ENCODE measurements at regions not wholly inside any gene's neighbourhood (a gene's known extent, or its start where the extent isn't known, plus 50 kb on each side); places are given as distances from the start of the nearest gene placed in this dataset.

GRCh38 chr2:128437204-128437565, 118.5 kb upstream of the HS6ST1 start:
- H4K20me1 ChIP-seq (ENCODE audit: insufficient read depth, low read length), result no peaks in the 10 kb centered on the region
- H3K27ac ChIP-seq (ENCODE audit: low read length), result no peak overlapping the region
- H3K36me3 ChIP-seq (replicated peaks; ENCODE audit: insufficient read depth, low read length), result no peaks in the 10 kb centered on the region
- TF ChIP-seq EZH2phosphoT487 (IDR thresholded peaks at IDR 0.05; ENCODE audit: low read length) (no peak), EZH2 (optimal IDR thresholded peaks at IDR 0.05; ENCODE audit: low read depth, low read length) (no peak)
- TF ChIP-seq, protein P1, sequence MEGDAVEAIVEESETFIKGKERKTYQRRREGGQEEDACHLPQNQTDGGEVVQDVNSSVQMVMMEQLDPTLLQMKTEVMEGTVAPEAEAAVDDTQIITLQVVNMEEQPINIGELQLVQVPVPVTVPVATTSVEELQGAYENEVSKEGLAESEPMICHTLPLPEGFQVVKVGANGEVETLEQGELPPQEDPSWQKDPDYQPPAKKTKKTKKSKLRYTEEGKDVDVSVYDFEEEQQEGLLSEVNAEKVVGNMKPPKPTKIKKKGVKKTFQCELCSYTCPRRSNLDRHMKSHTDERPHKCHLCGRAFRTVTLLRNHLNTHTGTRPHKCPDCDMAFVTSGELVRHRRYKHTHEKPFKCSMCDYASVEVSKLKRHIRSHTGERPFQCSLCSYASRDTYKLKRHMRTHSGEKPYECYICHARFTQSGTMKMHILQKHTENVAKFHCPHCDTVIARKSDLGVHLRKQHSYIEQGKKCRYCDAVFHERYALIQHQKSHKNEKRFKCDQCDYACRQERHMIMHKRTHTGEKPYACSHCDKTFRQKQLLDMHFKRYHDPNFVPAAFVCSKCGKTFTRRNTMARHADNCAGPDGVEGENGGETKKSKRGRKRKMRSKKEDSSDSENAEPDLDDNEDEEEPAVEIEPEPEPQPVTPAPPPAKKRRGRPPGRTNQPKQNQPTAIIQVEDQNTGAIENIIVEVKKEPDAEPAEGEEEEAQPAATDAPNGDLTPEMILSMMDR (IDR thresholded peaks at IDR 0.05; ENCODE audit: low read length), result no peak
- no peak overlapping the region for H3K9ac ChIP-seq (ENCODE audit: low read length)
- H3K9me2 ChIP-seq (replicated peaks; ENCODE audit: insufficient read depth, low read length), result no peaks in the 10 kb centered on the region
- no peaks in the 10 kb centered on the region for H3F3A ChIP-seq (ENCODE audit: insufficient read depth, low read length)
- no peaks in the 10 kb centered on the region for H3K4me1 ChIP-seq (ENCODE audit: low read length)
- no peak for DNase-seq
- no peak overlapping the region for H2AFZ ChIP-seq (ENCODE audit: low read length)
- H3K9me3 ChIP-seq (replicated peaks; ENCODE audit: insufficient read depth, low read length), result no peaks in the 10 kb centered on the region
- no peaks in the 10 kb centered on the region for H3K79me2 ChIP-seq (ENCODE audit: low read length)
- no peak overlapping the region for H3K4me2 ChIP-seq (ENCODE audit: low read depth, low read length)
- H3K27me3 ChIP-seq (replicated peaks; ENCODE audit: insufficient read depth, low read length), result no peaks in the 10 kb centered on the region
- H3K4me3 ChIP-seq (ENCODE audit: low read length), result no peak overlapping the region

GRCh38 chr2:128438091-128438490, 119.4 kb upstream of the HS6ST1 start:
- Histone ChIP-seq H3K27ac (ENCODE audit: low read length) (no peak overlapping the region), H3K79me2 (ENCODE audit: low read length) (no peaks in the 10 kb centered on the region), H3K9ac (ENCODE audit: low read length) (no peak overlapping the region), H3K9me2 (replicated peaks; ENCODE audit: insufficient read depth, low read length) (no peaks in the 10 kb centered on the region), H3K36me3 (replicated peaks; ENCODE audit: insufficient read depth, low read length) (no peaks in the 10 kb centered on the region), H3F3A (ENCODE audit: insufficient read depth, low read length) (no peaks in the 10 kb centered on the region), H3K4me1 (ENCODE audit: low read length) (no peaks in the 10 kb centered on the region), H2AFZ (ENCODE audit: low read length) (no peak overlapping the region), H4K20me1 (ENCODE audit: insufficient read depth, low read length) (no peaks in the 10 kb centered on the region), H3K27me3 (replicated peaks; ENCODE audit: insufficient read depth, low read length) (no peaks in the 10 kb centered on the region), H3K4me2 (ENCODE audit: low read depth, low read length) (no peak overlapping the region), H3K9me3 (replicated peaks; ENCODE audit: insufficient read depth, low read length) (no peaks in the 10 kb centered on the region), H3K4me3 (ENCODE audit: low read length) (no peak overlapping the region)
- no peak for TF ChIP-seq EZH2 (optimal IDR thresholded peaks at IDR 0.05; ENCODE audit: low read depth, low read length)
- no peak for DNase-seq

- Histone ChIP-seq H4K20me1 (ENCODE audit: insufficient read depth, low read length) (no peaks in the 10 kb centered on the region), H3K27ac (ENCODE audit: low read length) (no peak overlapping the region), H3K4me3 (ENCODE audit: low read length) (no peak overlapping the region), H2AFZ (ENCODE audit: low read length) (no peak overlapping the region), H3K4me2 (ENCODE audit: low read depth, low read length) (no peak overlapping the region), H3K9me2 (replicated peaks; ENCODE audit: insufficient read depth, low read length) (no peaks in the 10 kb centered on the region), H3F3A (ENCODE audit: insufficient read depth, low read length) (no peaks in the 10 kb centered on the region), H3K9me3 (replicated peaks; ENCODE audit: insufficient read depth, low read length) (no peaks in the 10 kb centered on the region), H3K36me3 (replicated peaks; ENCODE audit: insufficient read depth, low read length) (no peaks in the 10 kb centered on the region), H3K27me3 (replicated peaks; ENCODE audit: insufficient read depth, low read length) (no peaks in the 10 kb centered on the region), H3K9ac (ENCODE audit: low read length) (no peak overlapping the region), H3K4me1 (ENCODE audit: low read length) (no peaks in the 10 kb centered on the region), H3K79me2 (ENCODE audit: low read length) (no peaks in the 10 kb centered on the region)
- TF ChIP-seq EZH2 (optimal IDR thresholded peaks at IDR 0.05; ENCODE audit: low read depth, low read length), result no peak
- TF ChIP-seq EZH2phosphoT487 (IDR thresholded peaks at IDR 0.05; ENCODE audit: low read length), result no peak
- TF ChIP-seq, protein P1 (IDR thresholded peaks at IDR 0.05; ENCODE audit: low read length), result no peak
- no peak for DNase-seq
Observed at GRCh38 chr2:128438586-128438985, 119.9 kb upstream of the HS6ST1 start.

DNA sequence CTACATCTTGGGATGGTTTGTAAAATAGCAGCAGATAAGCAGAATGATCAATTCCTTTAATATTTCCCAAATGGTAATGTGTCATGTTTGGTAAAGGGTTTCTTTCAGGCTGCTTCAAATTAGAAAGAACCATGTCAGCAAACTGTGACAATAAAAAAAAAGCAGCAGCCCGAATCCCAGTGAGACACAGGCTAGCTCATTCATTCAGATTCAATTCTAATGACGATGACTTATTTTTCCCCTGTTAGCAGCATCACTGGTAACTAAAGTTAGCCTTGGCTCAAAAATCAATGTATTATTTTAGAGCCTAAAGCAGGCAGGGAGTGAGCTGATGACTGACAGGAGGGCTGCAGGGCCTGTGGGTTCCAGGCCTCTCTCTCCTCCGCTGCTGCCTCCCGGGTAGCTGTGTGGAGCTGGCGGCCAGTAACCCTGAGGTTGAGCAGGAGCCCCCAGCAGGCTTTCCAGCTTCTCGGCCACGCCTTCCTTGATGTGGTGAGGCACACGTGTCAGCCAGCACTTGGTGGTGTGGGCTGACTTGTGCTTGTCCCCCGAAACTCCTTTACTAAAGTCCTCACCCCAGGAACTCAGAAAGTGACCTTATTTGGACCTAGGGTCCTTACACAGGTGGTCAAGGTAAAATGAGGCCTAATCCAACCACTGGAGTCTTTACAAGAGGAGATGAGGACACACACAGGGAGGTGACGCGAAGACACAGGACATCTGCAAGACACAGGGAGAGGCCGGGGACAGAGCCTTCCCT, 120.5 kb upstream of the HS6ST1 start:
- no peak overlapping the region for H3K4me3 ChIP-seq (ENCODE audit: low read length)
- no peaks in the 10 kb centered on the region for H3K4me1 ChIP-seq (ENCODE audit: low read length)
- H4K20me1 ChIP-seq (ENCODE audit: insufficient read depth, low read length), result no peaks in the 10 kb centered on the region
- no peak overlapping the region for H3K9ac ChIP-seq (ENCODE audit: low read length)
- no peaks in the 10 kb centered on the region for H3K9me3 ChIP-seq (replicated peaks; ENCODE audit: insufficient read depth, low read length)
- H3K79me2 ChIP-seq (ENCODE audit: low read length), result no peaks in the 10 kb centered on the region
- H2AFZ ChIP-seq (ENCODE audit: low read length), result no peak overlapping the region
- no peak for TF ChIP-seq EZH2phosphoT487 (IDR thresholded peaks at IDR 0.05; ENCODE audit: low read length)
- TF ChIP-seq EZH2 (optimal IDR thresholded peaks at IDR 0.05; ENCODE audit: low read depth, low read length), result no peak
- TF ChIP-seq, protein P1 (IDR thresholded peaks at IDR 0.05; ENCODE audit: low read length), result no peak
- H3K4me2 ChIP-seq (ENCODE audit: low read depth, low read length), result no peak overlapping the region
- no peak overlapping the region for H3K27ac ChIP-seq (ENCODE audit: low read length)
- H3K9me2 ChIP-seq (replicated peaks; ENCODE audit: insufficient read depth, low read length), result no peaks in the 10 kb centered on the region
- H3K36me3 ChIP-seq (replicated peaks; ENCODE audit: insufficient read depth, low read length), result no peaks in the 10 kb centered on the region
- no peak for DNase-seq
- no peaks in the 10 kb centered on the region for H3F3A ChIP-seq (ENCODE audit: insufficient read depth, low read length)
- no peaks in the 10 kb centered on the region for H3K27me3 ChIP-seq (replicated peaks; ENCODE audit: insufficient read depth, low read length)
